ENCODE measurements at regions not wholly inside any gene's neighbourhood (a gene's known extent, or its start where the extent isn't known, plus 50 kb on each side); places are given as distances from the start of the nearest gene placed in this dataset.

- TF ChIP-seq, protein P1, sequence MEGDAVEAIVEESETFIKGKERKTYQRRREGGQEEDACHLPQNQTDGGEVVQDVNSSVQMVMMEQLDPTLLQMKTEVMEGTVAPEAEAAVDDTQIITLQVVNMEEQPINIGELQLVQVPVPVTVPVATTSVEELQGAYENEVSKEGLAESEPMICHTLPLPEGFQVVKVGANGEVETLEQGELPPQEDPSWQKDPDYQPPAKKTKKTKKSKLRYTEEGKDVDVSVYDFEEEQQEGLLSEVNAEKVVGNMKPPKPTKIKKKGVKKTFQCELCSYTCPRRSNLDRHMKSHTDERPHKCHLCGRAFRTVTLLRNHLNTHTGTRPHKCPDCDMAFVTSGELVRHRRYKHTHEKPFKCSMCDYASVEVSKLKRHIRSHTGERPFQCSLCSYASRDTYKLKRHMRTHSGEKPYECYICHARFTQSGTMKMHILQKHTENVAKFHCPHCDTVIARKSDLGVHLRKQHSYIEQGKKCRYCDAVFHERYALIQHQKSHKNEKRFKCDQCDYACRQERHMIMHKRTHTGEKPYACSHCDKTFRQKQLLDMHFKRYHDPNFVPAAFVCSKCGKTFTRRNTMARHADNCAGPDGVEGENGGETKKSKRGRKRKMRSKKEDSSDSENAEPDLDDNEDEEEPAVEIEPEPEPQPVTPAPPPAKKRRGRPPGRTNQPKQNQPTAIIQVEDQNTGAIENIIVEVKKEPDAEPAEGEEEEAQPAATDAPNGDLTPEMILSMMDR (IDR thresholded peaks at IDR 0.05): no peak
- no peak for TF ChIP-seq POLR2A (IDR thresholded peaks at IDR 0.05)
Measured at GRCh38 chr6:90928051-90928450, 341.2 kb upstream of the MAP3K7 start.
